PC-9 (cell line): ENCODE measurements at regions not wholly inside any gene's neighbourhood (a gene's known extent, or its start where the extent isn't known, plus 50 kb on each side); places are given as distances from the start of the nearest gene placed in this dataset.

Source experiments
- CTCF ChIP-seq: fragments of 200-600 bp; sonication (generic); conservative IDR thresholded peaks from 2 replicates; pipeline ENCODE4 v1.6.1; 2017; ENCODE audit warnings: mixed run types, antibody characterized with exemption, mild to moderate bottlenecking, moderate library complexity
- EZH2 ChIP-seq: fragments of 200-600 bp; sonication (generic); IDR thresholded peaks from 2 replicates; pipeline ENCODE4 v1.8.0; 2017; ENCODE audit warnings: antibody characterized with exemption, low read depth

- no peak for TF ChIP-seq CTCF
- TF ChIP-seq EZH2, result no peak
Observed at GRCh38 chr22:27108425-27109114, 451.2 kb downstream of the MIAT start.
